AG04449 (cell line): ENCODE measurements at regions not wholly inside any gene's neighbourhood (a gene's known extent, or its start where the extent isn't known, plus 50 kb on each side); places are given as distances from the start of the nearest gene placed in this dataset.
A peak's percentile ranks its signal among the peaks of the same experiment; 100 is the strongest.

Experiments
- CTCF ChIA-PET: fragments of 350-600 bp; formaldehyde crosslinking; extraction: SDS; loops from one replicate; lab custom pipeline; 2021; ENCODE audit warnings: antibody characterized with exemption; lab: Yijun Ruan, JAX
- POLR2A ChIA-PET: fragments of 400-600, 350-600 bp; formaldehyde crosslinking; extraction: SDS; loops from one replicate; lab custom pipeline; 2020; ENCODE audit warnings: antibody characterized with exemption, inconsistent platforms; lab: Yijun Ruan, JAX
- DNase-seq: peaks from one replicate; pipeline ENCODE4 v3.0.0-alpha.2; 2010; ENCODE audit warnings: low read depth, low spot score
- H3K4me3 ChIP-seq: 2 replicates; pipeline ENCODE4 v1.5.1; 2011; ENCODE audit warnings: low read depth, mild to moderate bottlenecking, control low read depth, low read length
- CTCF ChIP-seq: IDR thresholded peaks from one replicate; pipeline ENCODE4 v1.5.1; 2011; ENCODE audit warnings: mild to moderate bottlenecking, moderate library complexity, low read length, control low read depth, inconsistent platforms; ENCODE audit not compliant: insufficient read depth; ENCODE audit errors: missing control alignments

DNA sequence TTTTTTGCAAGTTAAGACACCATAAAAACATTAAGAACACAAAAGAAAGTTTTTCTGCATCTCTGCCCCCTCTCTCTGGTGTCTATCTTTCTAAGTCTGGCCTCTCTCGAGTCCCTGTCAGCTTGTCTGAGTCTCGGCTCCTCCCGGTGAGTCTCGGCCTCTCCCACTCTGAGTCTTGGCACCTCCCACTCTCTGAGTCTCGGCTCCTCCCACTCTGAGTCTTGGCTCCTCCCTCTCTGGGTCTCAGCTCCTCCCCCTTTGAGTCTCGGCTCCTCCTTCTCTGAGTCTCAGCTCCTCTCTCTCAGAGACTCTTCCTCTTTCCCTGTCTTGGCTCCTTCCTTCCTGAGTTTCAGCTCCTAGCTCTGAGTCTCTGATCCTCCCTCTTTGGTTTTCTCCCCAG, 72.5 kb upstream of the AMPD3 start:
- CTCF ChIA-PET, result interaction anchor here (9.0 kb wide), 1 partner anchor 15 kb away, joined by 76 read pairs; no protein-coding TSS in a partner anchor
- POLR2A ChIA-PET, result no interaction called here
- DNase-seq, result no peak
- no peak overlapping the region for H3K4me3 ChIP-seq
- no peak for TF ChIP-seq CTCF

- DNase-seq, result no peak
- ChIA-PET CTCF (interaction anchor here (0.6 kb wide), 1 partner anchor 63 kb away, joined by 3 read pairs; no protein-coding TSS in a partner anchor), POLR2A (no interaction called here)
- TF ChIP-seq CTCF, result no peak
- no peak overlapping the region for H3K4me3 ChIP-seq
Measured at GRCh38 chr11:10385696-10386095, 69.4 kb upstream of the AMPD3 start.

DNA sequence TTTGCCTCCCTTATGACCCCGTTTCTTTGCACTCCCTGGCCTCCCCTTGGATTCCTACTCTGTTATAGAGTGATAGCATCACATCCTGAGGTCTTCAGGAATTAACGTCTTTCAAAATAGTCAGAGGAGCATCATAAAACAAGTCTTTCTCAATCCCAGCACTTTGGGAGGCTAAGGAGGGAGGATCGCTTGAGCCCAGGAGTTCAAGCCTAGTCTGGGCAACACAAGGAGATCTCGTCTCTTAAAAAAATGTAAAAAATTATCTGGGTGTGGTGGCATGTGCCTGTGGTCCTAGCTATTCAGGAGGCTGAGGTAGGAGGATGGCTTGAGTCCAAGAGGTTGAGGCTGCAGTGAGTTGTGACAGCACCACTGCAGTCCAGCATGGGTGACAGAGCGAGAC, 68.7 kb upstream of the AMPD3 start:
- no peak overlapping the region for H3K4me3 ChIP-seq
- no peak for TF ChIP-seq CTCF
- POLR2A ChIA-PET, result interaction anchor here (1.7 kb wide), 1 partner anchor 77 kb away, joined by 9 read pairs; no protein-coding TSS in a partner anchor
- no peak for DNase-seq
- CTCF ChIA-PET, result interaction anchor here (0.6 to 3.1 kb wide), 4 partner anchors 19 to 64 kb away, joined by 3 to 21 read pairs (median 10); no protein-coding TSS in a partner anchor

DNA sequence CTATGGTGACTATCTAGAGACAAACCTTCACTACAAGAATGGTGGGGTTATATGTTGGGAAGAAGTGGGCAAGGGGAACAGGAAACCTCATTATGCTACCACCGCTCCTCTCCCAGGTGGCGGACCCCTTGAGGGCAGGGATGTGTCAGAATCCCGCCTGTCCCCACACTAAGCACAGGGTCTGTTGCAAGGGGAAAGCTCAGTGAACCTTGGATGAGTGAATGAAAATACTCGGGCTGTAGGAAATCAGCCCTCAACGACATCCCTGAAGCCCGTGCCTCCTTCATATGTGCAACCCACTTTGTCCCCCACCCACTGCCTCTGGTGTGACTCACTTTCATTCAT, 68.2 kb upstream of the AMPD3 start:
- no peak for DNase-seq
- POLR2A ChIA-PET, result interaction anchor here (0.8 to 1.7 kb wide), 4 partner anchors 8 to 78 kb away, joined by 3 to 9 read pairs (median 4); no protein-coding TSS in a partner anchor
- CTCF ChIA-PET, result interaction anchor here (1.0 to 3.1 kb wide), 4 partner anchors 12 to 62 kb away, joined by 3 to 21 read pairs (median 10); no protein-coding TSS in a partner anchor
- H3K4me3 ChIP-seq, result no peak overlapping the region
- TF ChIP-seq CTCF, result no peak

DNA sequence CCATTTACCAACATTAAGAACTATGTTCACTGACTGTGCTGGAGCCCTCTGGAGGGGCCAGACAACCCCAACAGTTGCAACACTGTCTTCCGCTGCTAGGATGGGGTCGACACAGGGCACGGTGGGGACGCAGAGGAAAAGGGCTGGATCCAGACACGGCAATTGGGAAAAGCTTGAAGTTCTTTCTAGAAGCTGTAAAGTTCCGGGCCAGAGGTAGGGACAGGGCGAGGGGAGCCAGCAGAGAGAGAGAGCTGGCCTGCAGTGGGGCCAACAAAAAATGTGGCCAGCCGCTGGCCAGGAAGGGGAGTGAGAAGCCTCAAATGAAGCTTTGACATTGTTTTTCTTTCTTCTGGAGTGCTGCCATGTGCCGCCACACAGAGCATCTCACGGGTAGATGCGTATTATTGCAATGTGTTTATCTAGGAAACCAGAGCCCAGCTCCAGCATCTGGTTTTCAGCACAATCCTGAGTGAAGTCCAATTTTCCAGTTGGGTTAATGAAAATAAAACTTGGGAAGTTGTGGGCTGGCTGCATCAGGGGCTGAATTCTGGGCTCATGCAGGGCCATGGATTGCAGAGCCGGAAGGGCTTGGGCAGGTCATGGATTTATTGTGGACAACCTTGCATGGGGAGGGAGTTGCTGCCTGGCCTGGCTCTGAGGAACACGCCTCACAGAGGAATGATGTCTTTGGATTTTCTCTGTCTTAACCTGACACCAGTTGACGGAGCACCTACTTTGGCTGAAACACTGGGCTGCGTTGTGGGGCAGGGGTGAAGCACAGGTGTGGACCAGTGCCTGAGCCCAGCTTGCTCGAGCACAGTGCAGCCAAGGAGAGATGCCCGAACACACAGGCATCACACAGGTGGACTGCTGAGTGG, 67.6 kb upstream of the AMPD3 start:
- ChIA-PET CTCF (interaction anchor here (0.9 to 3.1 kb wide), 6 partner anchors 13 to 349 kb away, joined by 3 to 21 read pairs (median 4); no protein-coding TSS in a partner anchor), POLR2A (interaction anchor here (0.6 to 1.7 kb wide), 5 partner anchors 8 to 78 kb away, joined by 3 to 9 read pairs (median 4); no protein-coding TSS in a partner anchor)
- no peak overlapping the region for H3K4me3 ChIP-seq
- no peak for TF ChIP-seq CTCF
- peak; percentile 71 for DNase-seq

GRCh38 chr11:10388101-10388500, 67.0 kb upstream of the AMPD3 start:
- no peak for TF ChIP-seq CTCF
- ChIA-PET CTCF (interaction anchor here (0.9 to 3.1 kb wide), 5 partner anchors 18 to 349 kb away, joined by 3 to 21 read pairs (median 4); no protein-coding TSS in a partner anchor), POLR2A (interaction anchor here (0.6 to 1.7 kb wide), 3 partner anchors 9 to 79 kb away, joined by 3 to 9 read pairs (median 4); no protein-coding TSS in a partner anchor)
- DNase-seq, result no peak
- no peak overlapping the region for H3K4me3 ChIP-seq
